ENCODE measurements at regions not wholly inside any gene's neighbourhood (a gene's known extent, or its start where the extent isn't known, plus 50 kb on each side); places are given as distances from the start of the nearest gene placed in this dataset.

DNA sequence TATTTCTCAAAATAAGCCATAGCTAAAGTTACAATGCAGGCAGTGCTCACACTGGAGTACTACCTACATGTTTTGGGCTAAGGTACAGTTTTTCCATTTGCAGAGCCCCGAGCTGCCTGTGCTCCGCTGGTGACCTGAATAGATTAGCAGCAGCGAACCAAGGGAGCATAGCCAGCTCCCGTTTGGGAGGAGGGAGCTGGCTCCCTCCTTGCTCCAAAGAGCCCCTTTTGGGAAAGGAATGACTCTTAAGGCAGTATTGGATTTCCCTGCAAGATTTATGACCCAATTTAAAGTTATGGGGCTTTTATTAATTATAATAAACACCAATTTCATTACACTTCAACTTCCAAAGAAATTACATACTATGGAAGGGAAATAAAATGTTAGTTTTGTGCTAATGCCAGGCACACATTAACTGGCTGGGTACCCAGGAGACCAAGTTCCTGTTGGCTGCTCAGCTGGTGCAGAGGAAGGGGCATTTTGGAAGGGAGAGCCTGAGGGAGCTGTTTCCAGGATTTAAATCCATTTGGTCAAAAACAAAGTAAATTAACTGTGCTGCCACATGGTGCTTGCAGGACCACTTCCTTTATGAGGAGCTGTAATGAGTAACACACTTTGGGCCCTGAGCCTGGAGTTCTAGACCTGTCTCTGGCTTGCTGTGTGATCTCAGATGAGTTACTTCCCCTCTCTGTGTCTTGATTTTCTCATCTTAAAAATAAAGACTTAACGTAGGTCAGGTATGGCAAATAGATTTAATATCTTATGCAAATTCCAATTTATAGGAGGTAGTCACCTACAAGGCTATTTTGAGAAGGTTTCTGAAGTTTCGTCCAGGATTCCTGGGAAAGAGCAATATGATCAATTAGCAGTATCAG is 362.1 kb upstream of the CCL2 start:
- Mint-ChIP-seq H3K4me3 (no peak overlapping the region), H3K4me1 (no peaks in the 10 kb centered on the region), H3K27me3 (peaks cover 10% of the 10 kb centered on the region), H3K9me3 (no peaks in the 10 kb centered on the region), H3K27ac (no peak overlapping the region), H3K36me3 (ENCODE audit: low read depth) (no peaks in the 10 kb centered on the region)
- ChIA-PET POLR2A (no interaction called here), CTCF (no interaction called here)
- no peak for DNase-seq
- TF ChIP-seq, protein P1, sequence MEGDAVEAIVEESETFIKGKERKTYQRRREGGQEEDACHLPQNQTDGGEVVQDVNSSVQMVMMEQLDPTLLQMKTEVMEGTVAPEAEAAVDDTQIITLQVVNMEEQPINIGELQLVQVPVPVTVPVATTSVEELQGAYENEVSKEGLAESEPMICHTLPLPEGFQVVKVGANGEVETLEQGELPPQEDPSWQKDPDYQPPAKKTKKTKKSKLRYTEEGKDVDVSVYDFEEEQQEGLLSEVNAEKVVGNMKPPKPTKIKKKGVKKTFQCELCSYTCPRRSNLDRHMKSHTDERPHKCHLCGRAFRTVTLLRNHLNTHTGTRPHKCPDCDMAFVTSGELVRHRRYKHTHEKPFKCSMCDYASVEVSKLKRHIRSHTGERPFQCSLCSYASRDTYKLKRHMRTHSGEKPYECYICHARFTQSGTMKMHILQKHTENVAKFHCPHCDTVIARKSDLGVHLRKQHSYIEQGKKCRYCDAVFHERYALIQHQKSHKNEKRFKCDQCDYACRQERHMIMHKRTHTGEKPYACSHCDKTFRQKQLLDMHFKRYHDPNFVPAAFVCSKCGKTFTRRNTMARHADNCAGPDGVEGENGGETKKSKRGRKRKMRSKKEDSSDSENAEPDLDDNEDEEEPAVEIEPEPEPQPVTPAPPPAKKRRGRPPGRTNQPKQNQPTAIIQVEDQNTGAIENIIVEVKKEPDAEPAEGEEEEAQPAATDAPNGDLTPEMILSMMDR (IDR thresholded peaks at IDR 0.05), result no peak
- no peak for ATAC-seq (ENCODE audit: low read depth)
- intact Hi-C loops (cut with micrococcal nuclease), result no loop called here

DNA sequence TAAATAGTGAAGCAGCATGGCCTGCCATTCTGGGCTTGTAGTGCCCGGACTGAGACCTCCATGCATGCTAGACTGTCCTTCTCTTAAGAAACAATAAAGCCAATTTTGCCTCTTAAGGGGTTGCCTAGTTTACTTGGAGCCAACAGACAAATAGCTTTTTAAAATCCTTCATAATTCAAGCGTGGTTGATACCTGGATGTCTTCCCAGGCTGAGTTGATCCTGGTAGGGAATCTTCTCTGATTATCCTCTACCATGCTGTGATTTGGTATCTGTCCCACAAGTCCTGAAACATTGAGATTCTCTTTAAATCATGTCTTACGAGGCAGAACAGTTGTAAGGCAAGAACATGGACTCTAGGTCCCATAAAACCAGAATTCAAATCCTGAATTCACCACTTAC is 359.6 kb upstream of the CCL2 start:
- H3K27me3 Mint-ChIP-seq, result peaks cover 10% of the 10 kb centered on the region
- intact Hi-C loops (cut with micrococcal nuclease), result no loop called here
- CTCF ChIA-PET, result no interaction called here
- TF ChIP-seq, protein P1 (IDR thresholded peaks at IDR 0.05), result no peak
- no peak for DNase-seq
- H3K36me3 Mint-ChIP-seq (ENCODE audit: low read depth), result no peaks in the 10 kb centered on the region
- POLR2A ChIA-PET, result no interaction called here
- H3K4me1 Mint-ChIP-seq, result no peaks in the 10 kb centered on the region
- ATAC-seq (ENCODE audit: low read depth), result no peak
- no peak overlapping the region for H3K27ac Mint-ChIP-seq
- H3K9me3 Mint-ChIP-seq, result no peaks in the 10 kb centered on the region
- H3K4me3 Mint-ChIP-seq, result no peak overlapping the region

DNA sequence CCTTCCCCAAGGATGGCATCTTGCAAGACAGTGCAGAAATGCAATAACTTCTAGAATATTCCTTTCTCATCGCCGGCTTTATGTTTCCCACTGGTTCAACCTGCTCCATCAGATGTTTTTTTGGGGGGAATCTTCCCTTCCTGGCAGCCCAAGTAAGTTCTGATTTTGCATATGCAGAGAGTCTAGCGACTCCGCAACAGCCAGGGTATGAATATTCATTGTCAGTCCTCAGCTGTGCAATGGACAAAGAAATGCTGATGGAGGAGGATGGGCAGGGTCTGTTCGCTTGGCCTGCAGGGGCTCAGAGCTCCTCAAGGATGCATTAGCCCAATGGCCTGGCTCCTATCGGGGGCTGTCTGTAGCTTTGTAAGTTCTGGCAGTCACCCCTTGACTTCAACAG is 358.8 kb upstream of the CCL2 start:
- H3K4me3 Mint-ChIP-seq, result no peak overlapping the region
- ChIA-PET CTCF (no interaction called here), POLR2A (no interaction called here)
- TF ChIP-seq, protein P1 (IDR thresholded peaks at IDR 0.05), result no peak
- ATAC-seq (ENCODE audit: low read depth) (no peak), DNase-seq (no peak)
- intact Hi-C loops (cut with micrococcal nuclease), result no loop called here
- no peaks in the 10 kb centered on the region for H3K4me1 Mint-ChIP-seq
- no peaks in the 10 kb centered on the region for H3K9me3 Mint-ChIP-seq
- H3K27ac Mint-ChIP-seq, result no peak overlapping the region
- no peaks in the 10 kb centered on the region for H3K36me3 Mint-ChIP-seq (ENCODE audit: low read depth)
- peaks cover 13% of the 10 kb centered on the region for H3K27me3 Mint-ChIP-seq

DNA sequence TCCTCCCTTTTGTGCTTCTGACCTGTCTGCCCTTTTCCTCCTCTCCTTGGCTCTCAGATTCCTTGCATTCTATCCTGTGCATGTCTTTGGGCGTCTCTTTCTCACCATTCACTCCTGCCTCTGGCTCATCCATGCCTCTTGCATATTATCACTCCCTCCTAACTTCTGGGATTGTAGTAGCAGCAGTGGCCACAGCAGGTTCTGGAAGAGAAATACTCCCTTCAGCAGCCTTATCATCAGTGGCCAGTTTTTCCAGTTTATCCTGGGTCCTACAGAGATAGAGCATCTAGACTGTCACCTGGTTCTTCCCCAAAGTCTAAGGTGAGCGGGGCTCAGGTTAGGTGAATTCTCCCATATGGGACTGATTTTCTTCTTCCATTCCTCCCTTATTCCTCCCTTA is 354.0 kb upstream of the CCL2 start:
- peaks cover 14% of the 10 kb centered on the region for H3K27me3 Mint-ChIP-seq
- no peaks in the 10 kb centered on the region for H3K9me3 Mint-ChIP-seq
- TF ChIP-seq, protein P1 (IDR thresholded peaks at IDR 0.05), result no peak
- DNase-seq, result no peak
- no peak for ATAC-seq (ENCODE audit: low read depth)
- no peaks in the 10 kb centered on the region for H3K4me1 Mint-ChIP-seq
- H3K4me3 Mint-ChIP-seq, result no peak overlapping the region
- CTCF ChIA-PET, result no interaction called here
- no peaks in the 10 kb centered on the region for H3K36me3 Mint-ChIP-seq (ENCODE audit: low read depth)
- POLR2A ChIA-PET, result no interaction called here
- intact Hi-C loops (cut with micrococcal nuclease), result no loop called here
- no peak overlapping the region for H3K27ac Mint-ChIP-seq

DNA sequence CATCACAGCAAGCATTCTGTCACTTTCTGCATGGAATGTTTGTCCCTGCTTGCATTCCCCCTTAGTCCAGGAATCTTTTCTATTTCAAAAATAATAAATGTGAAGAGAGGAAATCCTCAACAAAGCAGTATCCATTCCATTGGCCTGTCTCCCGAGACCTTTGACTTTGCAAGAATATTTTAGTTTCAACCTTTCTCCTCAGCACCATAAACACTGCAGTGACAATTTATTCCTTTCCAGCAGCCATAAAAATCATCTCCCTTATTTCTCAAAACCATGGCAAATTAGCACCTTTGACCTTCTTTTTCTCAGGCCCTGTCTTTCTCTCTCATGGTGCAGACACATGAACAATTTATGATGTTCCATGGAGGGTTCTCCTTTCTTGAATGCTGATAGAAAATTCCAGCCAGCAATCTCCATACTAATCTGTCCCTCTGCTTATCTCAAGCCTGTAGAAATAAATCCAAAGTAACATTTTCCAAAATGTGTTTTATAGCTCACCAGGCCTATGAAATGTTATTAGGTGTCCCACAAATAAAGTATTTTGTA is 352.1 kb upstream of the CCL2 start:
- peaks cover 9% of the 10 kb centered on the region for H3K27me3 Mint-ChIP-seq
- ATAC-seq (ENCODE audit: low read depth), result no peak
- TF ChIP-seq, protein P1 (IDR thresholded peaks at IDR 0.05), result no peak
- no peak overlapping the region for H3K27ac Mint-ChIP-seq
- POLR2A ChIA-PET, result no interaction called here
- DNase-seq, result no peak
- H3K4me1 Mint-ChIP-seq, result no peaks in the 10 kb centered on the region
- H3K4me3 Mint-ChIP-seq, result no peak overlapping the region
- H3K36me3 Mint-ChIP-seq (ENCODE audit: low read depth), result no peaks in the 10 kb centered on the region
- intact Hi-C loops (cut with micrococcal nuclease), result no loop called here
- CTCF ChIA-PET, result no interaction called here
- no peaks in the 10 kb centered on the region for H3K9me3 Mint-ChIP-seq

Measured in activated B cell treated with CpG ODN at 0.5 μM for 24 hours (primary cell).